Pancreas (tissue), 10 donors: ENCODE measurements at regions not wholly inside any gene's neighbourhood (a gene's known extent, or its start where the extent isn't known, plus 50 kb on each side); places are given as distances from the start of the nearest gene placed in this dataset.

Source experiments
- ATAC-seq, 4 donors: fragments of 200-7000 bp; cut with Tn5 transposase; one replicate each; pipeline versions ENCODE4 v1.8.0 to v1.9.1; 2020; ENCODE audit warnings: mild to moderate bottlenecking in 4 of 4, moderate library complexity in 4 of 4
- DNase-seq, 6 donors: peaks; one replicate each; pipeline ENCODE4 v3.0.0-alpha.2; 2020
- FAIRE-seq: peaks from 2 replicates; lab custom pipeline; 2012; peaks lifted over from hg19 to GRCh38; lab: Jason Lieb, UNC
- H3K27ac ChIP-seq, 4 donors: fragments of 200-600 bp; sonication (generic); 1 replicate in 3 of 4; 2 replicates in 1 of 4; pipeline versions ENCODE4 v1.5.0 to v1.8.0; 2020
- H3K27me3 ChIP-seq, 4 donors: fragments of 200-600 bp; one replicate each; pipeline ENCODE4 v1.8.0; 2021
- H3K36me3 ChIP-seq, 3 donors: fragments of 200-600 bp; sonication (generic) in 1 of 3; one replicate each; pipeline versions ENCODE4 v1.5.0 to v1.8.0; 2020 to 2021
- H3K4me1 ChIP-seq, 3 donors: fragments of 200-600 bp; one replicate each; pipeline ENCODE4 v1.8.0; 2021
- H3K4me3 ChIP-seq, 4 donors: fragments of 200-600 bp; sonication (generic) in 2 of 4; one replicate each; pipeline versions ENCODE4 v1.5.0 to v1.8.0; 2020 to 2021
- H3K9me3 ChIP-seq, 4 donors: fragments of 200-600 bp; one replicate each; pipeline ENCODE4 v1.8.0; 2021
- CTCF ChIP-seq, 4 donors: fragments of 200-600 bp; sonication (generic) in 3 of 4; IDR thresholded peaks; one replicate each; pipeline versions ENCODE4 v1.5.0 to v1.8.0; 2021; ENCODE audit warnings: antibody characterized with exemption in 4 of 4
- WGBS, 2 donors: extraction: QIAGEN DNeasy Blood & Tissue Kit; methylation state at CpG; one replicate each; pipeline ENCODE4 v1.1.7; 2013; 5-methylcytosine and 5-hydroxymethylcytosine counted together
- intact Hi-C, 3 donors: fragments of 100-400 bp; cut with DNase I; formaldehyde crosslinking; loops; one replicate each; pipeline versions ENCODE4 v1.11.1 to v1.14.2; 2022
- donor health status: healthy with polysubstance abuse.
- donor health status: DM: no; HTN: no; CAD: no; lungs with moderate emphysema.
- donor health status: DM: no; HTN: no; CAD: no.
- donor health status: control.
- donor health status: control.
- donor health status: Bipolar disorder and iron deficiency.
- donor health status: DM: yes; HTN: yes; CAD: no.
- donor health status: DM: no; HTN: no; CAD: no.
- donor health status: DM: no; HTN: no; CAD: no.
- donor health status: DM: yes; HTN: yes; CAD: no.

GRCh38 chr4:133498149-133498548 lies 349.1 kb downstream of the PCDH10 start:
- FAIRE-seq (no peak), DNase-seq (no peak), ATAC-seq (no peak)
- H3K9me3 ChIP-seq, result no peaks in the 10 kb centered on the region
- H3K27ac ChIP-seq, result no peak overlapping the region
- H3K4me1 ChIP-seq, result no peaks in the 10 kb centered on the region
- no peak for TF ChIP-seq CTCF (IDR thresholded peaks at IDR 0.05)
- intact Hi-C loops, result no loop called here
- no peaks in the 10 kb centered on the region for H3K36me3 ChIP-seq
- no peak overlapping the region for H3K4me3 ChIP-seq
- no peaks in the 10 kb centered on the region for H3K27me3 ChIP-seq
- WGBS, 2 donors, result 67 to 81% methylated on average over 6 of the region's 6 CpGs

- Histone ChIP-seq H3K27ac (no peak overlapping the region), H3K27me3 (no peaks in the 10 kb centered on the region), H3K4me3 (no peak overlapping the region), H3K4me1 (no peaks in the 10 kb centered on the region), H3K9me3 (no peaks in the 10 kb centered on the region), H3K36me3 (no peaks in the 10 kb centered on the region)
- TF ChIP-seq CTCF (IDR thresholded peaks at IDR 0.05), result no peak
- 44 to 52% methylated on average over 1 of the region's 1 CpG for WGBS, 2 donors
- FAIRE-seq (no peak), DNase-seq (no peak), ATAC-seq (no peak)
- intact Hi-C loops, result no loop called here
These were observed 344.7 kb downstream of the PCDH10 start for GRCh38 chr4:133493776-133494175.

GRCh38 chr4:133493241-133493640 lies 344.1 kb downstream of the PCDH10 start:
- Histone ChIP-seq H3K36me3 (no peaks in the 10 kb centered on the region), H3K27me3 (no peaks in the 10 kb centered on the region), H3K4me3 (no peak overlapping the region), H3K9me3 (no peaks in the 10 kb centered on the region), H3K4me1 (no peaks in the 10 kb centered on the region), H3K27ac (no peak overlapping the region)
- DNase-seq, result no peak
- no peak for FAIRE-seq
- ATAC-seq, result no peak
- 39 to 55% methylated on average over 1 of the region's 1 CpG for WGBS, 2 donors
- TF ChIP-seq CTCF (IDR thresholded peaks at IDR 0.05), result no peak
- intact Hi-C loops, result no loop called here

GRCh38 chr4:133484287-133484686 lies 335.2 kb downstream of the PCDH10 start:
- no peak overlapping the region for H3K27ac ChIP-seq
- peak in 1 of 4 donors; percentile 60 for ATAC-seq
- H3K9me3 ChIP-seq, result no peaks in the 10 kb centered on the region
- no peak for DNase-seq
- no peak for TF ChIP-seq CTCF (IDR thresholded peaks at IDR 0.05)
- H3K36me3 ChIP-seq, result no peaks in the 10 kb centered on the region
- no peak overlapping the region for H3K4me3 ChIP-seq
- 29 to 33% methylated on average over 2 of the region's 2 CpGs for WGBS, 2 donors
- no peaks in the 10 kb centered on the region for H3K4me1 ChIP-seq
- intact Hi-C loops, result no loop called here
- no peaks in the 10 kb centered on the region for H3K27me3 ChIP-seq
- no peak for FAIRE-seq

- no peak overlapping the region for H3K27ac ChIP-seq
- 34 to 45% methylated on average over 4 of the region's 4 CpGs for WGBS, 2 donors
- H3K27me3 ChIP-seq, result no peaks in the 10 kb centered on the region
- H3K36me3 ChIP-seq, result no peaks in the 10 kb centered on the region
- H3K4me1 ChIP-seq, result no peaks in the 10 kb centered on the region
- no peaks in the 10 kb centered on the region for H3K9me3 ChIP-seq
- DNase-seq (no peak), ATAC-seq (peak in 3 of 4 donors; percentile 58 to 72 (median 64)), FAIRE-seq (no peak)
- intact Hi-C loops, result no loop called here
- H3K4me3 ChIP-seq, result no peak overlapping the region
- TF ChIP-seq CTCF (IDR thresholded peaks at IDR 0.05), result peak in 2 of 4 donors; percentile 12 to 14
These were observed 334.6 kb downstream of the PCDH10 start for GRCh38 chr4:133483600-133484246.
